Stimulated activated CD4-positive, alpha-beta T cell treated with anti-CD3 and anti-CD28 coated beads, Interleukin-2, amount 100 ng/mL, for 48 hours (primary cell): ENCODE measurements at regions not wholly inside any gene's neighbourhood (a gene's known extent, or its start where the extent isn't known, plus 50 kb on each side); places are given as distances from the start of the nearest gene placed in this dataset.

ENCODE experiments used
- DNase-seq, 2 donors: peaks; one replicate each; pipeline ENCODE4 v3.0.0-alpha.2; 2020

- no peak for DNase-seq
These were observed 720.1 kb downstream of the GBE1 start for GRCh38 chr3:81041331-81041730.

- no peak for DNase-seq
These were observed 721.3 kb downstream of the GBE1 start for GRCh38 chr3:81040107-81040506.

DNA sequence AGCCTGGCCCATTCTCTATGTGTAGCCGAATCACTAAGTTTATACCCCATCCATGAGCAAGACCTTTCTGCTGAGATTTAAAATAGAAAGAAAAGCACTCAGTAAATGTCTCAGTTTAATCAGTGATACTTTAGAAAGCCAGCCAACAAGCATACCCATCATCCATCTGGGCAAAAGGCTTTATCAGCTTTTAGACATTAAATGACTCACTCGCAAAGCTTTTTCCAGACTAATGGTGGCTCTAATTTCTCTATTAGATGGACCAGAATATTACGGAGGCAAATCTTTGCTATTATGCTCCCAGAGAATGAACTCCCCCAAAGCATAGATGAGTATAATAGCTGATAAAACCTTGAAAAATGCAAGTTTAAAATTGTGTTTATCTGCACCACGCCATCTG, 727.8 kb downstream of the GBE1 start:
- no peak for DNase-seq

GRCh38 chr3:81033185-81033584, 728.3 kb downstream of the GBE1 start:
- no peak for DNase-seq

- no peak for DNase-seq
These were observed 731.6 kb downstream of the GBE1 start for GRCh38 chr3:81029861-81030260.

- DNase-seq, result no peak
These were observed 734.1 kb downstream of the GBE1 start for GRCh38 chr3:81027344-81027743.

GRCh38 chr3:81024560-81024959, 736.9 kb downstream of the GBE1 start:
- DNase-seq, result no peak

- no peak for DNase-seq
These were observed 739.1 kb downstream of the GBE1 start for GRCh38 chr3:81022339-81022738.

DNA sequence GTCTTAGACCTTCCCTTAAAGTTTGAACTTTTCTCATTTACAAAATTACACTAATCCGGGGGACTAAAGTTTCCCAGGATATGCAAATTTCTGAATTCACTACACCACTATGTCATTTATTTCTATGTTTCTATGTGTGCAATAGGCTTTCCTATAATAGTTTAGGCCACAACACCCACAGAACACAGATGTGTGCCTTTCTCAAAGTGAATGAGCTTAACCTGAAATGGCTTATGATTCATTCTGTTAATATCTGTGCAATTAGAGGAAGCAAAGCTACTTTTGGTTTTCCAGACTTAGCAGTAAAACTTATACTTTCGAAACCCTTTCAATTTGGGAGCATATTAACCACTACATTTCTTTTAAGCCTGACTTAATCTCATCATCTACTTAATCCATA, 748.1 kb downstream of the GBE1 start:
- DNase-seq, result no peak

- DNase-seq, result no peak
These were observed 755.5 kb downstream of the GBE1 start for GRCh38 chr3:81005992-81006391.

DNA sequence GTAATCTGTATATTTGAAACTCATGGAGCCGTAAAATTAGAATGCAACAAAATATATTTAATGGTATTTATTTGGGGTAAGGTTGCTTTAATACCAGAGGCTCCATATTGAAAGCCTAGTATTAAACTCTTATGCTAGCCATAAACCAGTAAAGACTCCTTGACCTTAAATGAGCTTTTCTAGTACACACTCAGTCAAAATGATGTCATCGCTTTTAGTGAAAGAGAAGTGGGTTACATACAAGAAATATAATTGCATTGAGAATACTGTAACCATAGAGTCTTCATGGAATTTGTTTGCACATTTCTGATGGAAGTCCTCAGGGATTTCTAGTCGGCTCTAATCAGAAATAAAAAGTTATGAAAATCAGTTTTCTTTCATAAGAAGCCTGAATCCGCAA, 757.6 kb downstream of the GBE1 start:
- no peak for DNase-seq

DNA sequence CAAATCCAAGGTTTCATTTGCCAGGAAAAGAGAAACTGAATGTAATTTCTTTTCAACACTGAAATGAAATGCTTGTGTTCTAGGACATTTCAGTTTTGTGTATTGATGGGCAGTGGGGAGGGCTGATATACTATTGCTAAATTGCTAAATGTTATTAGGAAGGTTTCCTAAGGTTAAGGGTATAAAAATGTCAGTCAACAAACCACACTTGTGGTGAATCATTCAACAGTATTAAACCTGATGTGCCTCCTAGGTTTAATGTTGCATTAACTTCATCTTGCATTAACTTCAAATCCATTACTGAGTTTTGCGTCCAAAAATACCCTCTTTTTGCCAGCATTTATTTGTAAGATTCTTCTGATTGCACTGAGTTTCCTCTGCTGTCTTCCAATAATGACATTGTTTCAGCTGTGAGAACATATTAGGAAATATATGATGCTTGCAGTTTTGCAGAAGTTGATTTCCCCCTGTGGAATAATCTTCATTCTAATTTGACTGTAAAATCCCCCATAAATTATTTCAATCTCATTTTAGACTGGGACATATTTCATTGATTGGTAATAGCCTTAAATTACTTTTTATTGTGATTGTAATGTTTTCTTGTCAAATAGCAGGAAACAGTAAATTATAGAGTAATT, 758.3 kb downstream of the GBE1 start:
- DNase-seq, result no peak

- no peak for DNase-seq
These were observed 762.0 kb downstream of the GBE1 start for GRCh38 chr3:80999481-80999880.

DNA sequence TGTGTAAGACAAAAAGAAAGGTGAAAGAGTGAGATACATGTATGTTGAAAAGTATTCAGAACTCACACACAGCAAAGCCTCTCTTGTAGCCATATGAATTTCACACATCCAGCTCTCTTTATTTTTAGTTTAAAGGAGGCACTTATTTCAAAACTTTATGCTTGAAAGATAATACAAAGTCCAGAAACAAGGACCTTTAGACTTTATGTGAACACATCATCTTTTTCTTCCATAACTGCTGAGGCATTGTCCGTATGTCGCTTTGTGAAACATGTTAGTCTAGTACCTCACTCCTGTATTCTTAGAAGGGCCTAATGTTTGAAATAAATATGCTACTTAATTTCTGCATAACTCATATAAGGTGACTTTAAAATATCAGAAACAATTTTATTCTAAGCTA, 763.4 kb downstream of the GBE1 start:
- no peak for DNase-seq

- DNase-seq, result no peak
These were observed 763.8 kb downstream of the GBE1 start for GRCh38 chr3:80997622-80998021.

DNA sequence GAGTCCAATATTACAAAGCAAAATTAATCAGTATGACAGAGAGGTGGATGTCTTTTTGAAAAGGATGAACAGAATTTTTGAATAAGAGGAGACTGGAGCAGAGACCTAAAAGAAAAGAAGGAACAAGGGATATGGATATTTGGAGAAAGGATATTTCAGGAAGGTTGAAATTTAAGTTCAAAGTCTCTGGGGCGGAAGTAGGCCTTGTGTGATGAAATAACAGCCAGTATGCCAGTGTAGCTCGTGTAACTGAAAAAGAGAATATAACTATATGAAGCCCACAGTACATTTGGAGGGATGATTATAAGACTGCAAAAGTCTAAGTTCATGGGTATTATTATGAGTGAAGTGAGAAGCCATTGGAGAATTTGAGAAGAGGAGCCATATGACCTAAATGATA, 766.7 kb downstream of the GBE1 start:
- DNase-seq, result no peak

- DNase-seq, result no peak
These were observed 767.3 kb downstream of the GBE1 start for GRCh38 chr3:80994085-80994665.

- DNase-seq, result no peak
These were observed 768.1 kb downstream of the GBE1 start for GRCh38 chr3:80993241-80993945.

DNA sequence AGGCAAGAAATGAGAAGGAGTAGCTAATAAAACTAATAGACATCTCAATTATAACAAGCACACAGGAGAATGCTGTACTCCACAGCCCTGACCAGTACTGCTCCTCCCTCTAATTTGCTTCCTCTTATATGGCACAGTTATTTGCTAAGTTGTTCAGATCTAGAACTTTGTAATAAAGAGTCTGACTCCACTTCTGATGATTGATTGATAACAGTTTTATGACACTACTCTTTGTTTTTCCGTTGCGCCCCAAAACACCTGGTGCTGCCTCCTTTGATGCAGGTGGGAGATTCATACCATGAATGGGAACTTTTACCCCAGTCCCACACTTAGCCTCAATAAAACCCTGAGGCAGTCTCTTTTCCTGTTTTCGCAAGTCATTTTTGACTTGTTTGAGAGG, 777.7 kb downstream of the GBE1 start:
- DNase-seq, result no peak

DNA sequence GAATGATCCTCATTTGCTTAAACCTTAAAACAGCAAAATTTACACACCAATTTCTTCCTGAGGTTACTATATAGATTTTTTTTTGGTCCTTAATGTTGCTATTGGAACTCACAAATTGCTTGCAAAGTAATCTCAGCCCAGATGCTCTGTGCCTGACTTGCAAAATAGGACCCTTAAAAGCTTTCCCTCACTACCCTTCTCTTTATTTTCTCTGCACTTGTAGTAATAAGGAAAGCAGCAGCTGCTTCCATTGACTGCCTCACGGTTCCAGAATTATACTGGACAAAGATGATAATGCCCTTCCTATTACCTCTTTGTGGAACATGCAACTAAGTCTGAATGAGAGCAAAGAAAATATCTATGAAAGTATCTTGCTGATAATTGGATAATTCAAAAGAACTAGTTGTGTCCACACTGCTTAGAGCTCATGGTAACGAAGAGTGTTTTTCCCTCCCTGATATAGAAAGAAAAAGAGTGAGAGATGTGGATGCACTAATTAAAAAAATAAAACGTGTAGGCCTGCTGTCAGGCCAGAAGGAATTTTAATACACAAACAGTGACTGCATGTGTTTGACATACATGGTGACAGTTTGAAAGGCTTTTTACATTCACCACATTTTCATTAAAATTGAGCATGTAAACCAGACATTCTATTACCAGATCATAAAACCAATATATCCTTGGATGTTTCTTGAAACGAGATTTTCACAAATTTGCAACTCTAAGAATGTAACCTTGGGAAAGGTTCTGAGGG, 783.1 kb downstream of the GBE1 start:
- no peak for DNase-seq

GRCh38 chr3:80970292-80970691, 791.2 kb downstream of the GBE1 start:
- no peak for DNase-seq

DNA sequence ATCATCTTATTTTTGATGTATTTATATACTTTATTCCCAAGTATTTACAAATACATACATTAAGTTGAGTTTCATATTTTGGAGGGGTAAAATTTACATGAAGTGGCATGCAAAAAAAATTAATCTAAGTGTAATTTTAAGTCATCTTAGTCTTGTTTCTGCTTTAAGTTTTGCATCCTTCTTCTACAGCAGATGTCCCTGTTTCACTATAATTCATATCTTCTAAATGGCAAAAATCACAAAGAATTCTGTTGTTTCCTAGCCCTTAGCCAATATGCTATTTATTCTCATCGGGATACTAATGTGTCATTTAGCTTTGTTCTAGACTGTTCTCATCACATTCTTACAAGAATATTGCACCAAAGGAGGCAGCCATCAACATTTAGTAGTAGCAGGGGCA, 831.9 kb downstream of the GBE1 start:
- DNase-seq, result no peak

DNA sequence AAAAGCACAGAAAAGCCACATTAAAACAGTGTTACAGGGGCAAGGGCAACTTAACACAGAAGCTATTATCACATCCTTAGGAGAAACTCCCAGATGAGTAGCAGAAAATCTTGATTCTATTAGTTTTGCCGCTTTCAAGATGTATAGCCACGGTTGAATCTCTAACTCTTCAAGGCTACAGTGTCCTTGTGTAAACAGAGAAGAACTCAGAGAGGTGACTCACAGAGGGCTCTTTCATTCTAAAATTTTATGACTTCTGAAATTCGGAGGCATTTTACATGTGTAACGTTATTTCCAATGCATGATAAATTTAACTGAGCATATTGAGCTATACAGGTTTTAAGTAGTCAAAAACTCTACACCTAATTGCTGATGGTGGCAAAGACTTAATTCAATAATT, 846.6 kb downstream of the GBE1 start:
- no peak for DNase-seq

DNA sequence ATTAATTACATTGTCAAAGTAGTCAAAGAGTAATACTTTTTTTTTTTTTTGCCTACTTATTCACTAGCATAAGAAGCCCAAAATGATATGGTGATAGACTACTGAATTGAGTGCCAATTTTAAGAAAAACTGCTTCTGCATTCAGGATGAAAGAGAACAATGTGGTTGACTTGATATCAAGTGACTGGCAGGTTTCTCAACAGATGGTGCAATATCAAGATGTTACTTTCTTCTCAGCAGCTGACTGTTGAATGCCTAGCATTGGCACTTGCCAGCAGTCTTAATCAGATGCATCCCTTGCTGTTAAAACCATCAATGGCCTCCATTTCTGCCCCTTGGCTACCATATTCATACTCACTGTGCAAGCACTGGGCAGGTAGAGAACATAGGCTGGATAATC, 863.2 kb downstream of the GBE1 start:
- no peak for DNase-seq
